GM12892 (cell line): ENCODE measurements at regions not wholly inside any gene's neighbourhood (a gene's known extent, or its start where the extent isn't known, plus 50 kb on each side); places are given as distances from the start of the nearest gene placed in this dataset.

Experiments
- DNase-seq: peaks from one replicate; pipeline ENCODE4 v3.0.0; 2011; ENCODE audit not compliant: insufficient read length
- FAIRE-seq: peaks from 2 replicates; lab custom pipeline; 2011; peaks lifted over from hg19 to GRCh38; lab: Jason Lieb, UNC
- POLR2A ChIP-seq: IDR thresholded peaks from 2 replicates; pipeline ENCODE4 v1.6.1; 2011; ENCODE audit warnings: low read depth, low read length, control low read depth
- POLR2AphosphoS5 ChIP-seq: IDR thresholded peaks from 2 replicates; pipeline ENCODE4 v1.6.1; 2011; ENCODE audit warnings: low read depth, low read length, control low read depth
- TAF1 ChIP-seq: IDR thresholded peaks from 2 replicates; pipeline ENCODE4 v1.6.1; 2011; ENCODE audit warnings: low read depth, mild to moderate bottlenecking, control low read depth, low read length, borderline replicate concordance

GRCh38 chr6:155995281-155995680 lies 539.6 kb upstream of the NOX3 start:
- FAIRE-seq: no peak
- no peak for TF ChIP-seq TAF1
- TF ChIP-seq POLR2AphosphoS5: no peak
- no peak for TF ChIP-seq POLR2A
- DNase-seq: no peak

- DNase-seq (no peak), FAIRE-seq (no peak)
- TF ChIP-seq POLR2AphosphoS5 (no peak), TAF1 (no peak)
These were observed 538.4 kb upstream of the NOX3 start for GRCh38 chr6:155994086-155994485.

- DNase-seq (no peak), FAIRE-seq (no peak)
- TF ChIP-seq TAF1 (no peak), POLR2AphosphoS5 (no peak)
These were observed 537.6 kb upstream of the NOX3 start for GRCh38 chr6:155993240-155993639.

GRCh38 chr6:155985660-155986138 lies 530.1 kb upstream of the NOX3 start:
- TF ChIP-seq TAF1: no peak
- no peak for TF ChIP-seq POLR2AphosphoS5
- no peak for TF ChIP-seq POLR2A
- FAIRE-seq (no peak), DNase-seq (no peak)

GRCh38 chr6:155980768-155981079 lies 525.1 kb upstream of the NOX3 start:
- DNase-seq: no peak
- TF ChIP-seq POLR2AphosphoS5: no peak
- TF ChIP-seq TAF1: no peak
- TF ChIP-seq POLR2A: no peak
- FAIRE-seq: no peak

- FAIRE-seq (no peak), DNase-seq (no peak)
- no peak for TF ChIP-seq POLR2AphosphoS5
- no peak for TF ChIP-seq POLR2A
- no peak for TF ChIP-seq TAF1
These were observed 524.6 kb upstream of the NOX3 start for GRCh38 chr6:155980014-155980767.

- TF ChIP-seq TAF1 (no peak), POLR2AphosphoS5 (no peak), POLR2A (no peak)
- DNase-seq (no peak), FAIRE-seq (no peak)
These were observed 519.9 kb upstream of the NOX3 start for GRCh38 chr6:155975506-155975905.

GRCh38 chr6:155974811-155975323 lies 519.2 kb upstream of the NOX3 start:
- TF ChIP-seq POLR2A (no peak), TAF1 (no peak), POLR2AphosphoS5 (no peak)
- DNase-seq (no peak), FAIRE-seq (no peak)

- no peak for FAIRE-seq
- no peak for DNase-seq
- TF ChIP-seq POLR2A (no peak), POLR2AphosphoS5 (no peak), TAF1 (no peak)
These were observed 518.7 kb upstream of the NOX3 start for GRCh38 chr6:155974359-155974758.

GRCh38 chr6:155970876-155971708 lies 515.5 kb upstream of the NOX3 start:
- TF ChIP-seq POLR2A (no peak), TAF1 (no peak), POLR2AphosphoS5 (no peak)
- FAIRE-seq (no peak), DNase-seq (no peak)

GRCh38 chr6:155970472-155970871 lies 514.8 kb upstream of the NOX3 start:
- no peak for TF ChIP-seq TAF1
- TF ChIP-seq POLR2A: no peak
- no peak for TF ChIP-seq POLR2AphosphoS5
- FAIRE-seq (no peak), DNase-seq (no peak)
